ENCODE measurements at regions not wholly inside any gene's neighbourhood (a gene's known extent, or its start where the extent isn't known, plus 50 kb on each side); places are given as distances from the start of the nearest gene placed in this dataset.
"Not testable (repeated sequence)": the region's sequence is repeated elsewhere in the genome, so short reads cannot be mapped to it uniquely, and the experiment has no call there.

GRCh38 chr3:95587641-95588040 is 1226.8 kb upstream of the EPHA6 start:
- H3K36me3 ChIP-seq (ENCODE audit: control insufficient read depth in 2 of 2, insufficient read depth in 1 of 2, low read length in 2 of 2); H3K4me3 ChIP-seq (ENCODE audit: low read depth, low read length); POLR2A ChIA-PET; H3K9me3 ChIP-seq (ENCODE audit: control insufficient read depth, insufficient read depth, low read depth, low read length); H3K4me1 ChIP-seq (ENCODE audit: control insufficient read depth, insufficient read depth, low read length); H3K27ac ChIP-seq (ENCODE audit: extremely low read depth, low read depth, low read length): not testable (repeated sequence)
- CTCF ChIA-PET: interaction anchor here (0.7 kb wide), 1 partner anchor 61 kb away, joined by 5 read pairs; no protein-coding TSS in a partner anchor

GRCh38 chr3:95588473-95588872 is 1225.9 kb upstream of the EPHA6 start:
- CTCF ChIA-PET: no interaction called here
- no peak for TF ChIP-seq ZNF544 (tag by site-specific recombination; IDR thresholded peaks at IDR 0.05)
- TF ChIP-seq ZEB2 (tag by site-specific recombination; IDR thresholded peaks at IDR 0.05): no peak
- no peak for TF ChIP-seq REPIN1 (tag by site-specific recombination; IDR thresholded peaks at IDR 0.05; ENCODE audit: low read depth)
- TF ChIP-seq ZFP41 (tag by site-specific recombination; IDR thresholded peaks at IDR 0.05; ENCODE audit: borderline replicate concordance): no peak
- no peak for TF ChIP-seq ZNF629 (tag by site-specific recombination; IDR thresholded peaks at IDR 0.05)
- no peak for TF ChIP-seq ZNF585B (tag by site-specific recombination; IDR thresholded peaks at IDR 0.05)
- no peak for TF ChIP-seq ZNF37A (tag by site-specific recombination; IDR thresholded peaks at IDR 0.05)
- Histone ChIP-seq H3K27ac (ENCODE audit: extremely low read depth, low read depth, low read length) (no peak overlapping the region), H3K4me1 (ENCODE audit: control insufficient read depth, insufficient read depth, low read length) (no peaks in the 10 kb centered on the region), H3K4me3 (ENCODE audit: low read depth, low read length) (no peak overlapping the region), H3K36me3 (ENCODE audit: control insufficient read depth in 2 of 2, insufficient read depth in 1 of 2, low read length in 2 of 2) (no peaks in the 10 kb centered on the region), H3K9me3 (ENCODE audit: control insufficient read depth, insufficient read depth, low read depth, low read length) (no peaks in the 10 kb centered on the region)
- POLR2A ChIA-PET: no interaction called here

GRCh38 chr3:95595416-95596075 is 1218.8 kb upstream of the EPHA6 start:
- no peak overlapping the region for H3K27ac ChIP-seq (ENCODE audit: extremely low read depth, low read depth, low read length)
- TF ChIP-seq ZNF514 (tag by site-specific recombination; IDR thresholded peaks at IDR 0.05) (no peak), ZNF623 (tag by site-specific recombination; IDR thresholded peaks at IDR 0.05) (no peak), ZNF513 (tag by site-specific recombination; IDR thresholded peaks at IDR 0.05) (no peak), GLIS1 (tag by site-specific recombination; IDR thresholded peaks at IDR 0.05) (no peak), ZNF311 (tag by site-specific recombination; IDR thresholded peaks at IDR 0.05; ENCODE audit: borderline replicate concordance) (no peak), KLF8 (tag by site-specific recombination; IDR thresholded peaks at IDR 0.05) (no peak), ZNF776 (tag by site-specific recombination; IDR thresholded peaks at IDR 0.05; ENCODE audit: borderline replicate concordance) (no peak), ZNF768 (tag by site-specific recombination; IDR thresholded peaks at IDR 0.05) (no peak), ZNF280D (tag by site-specific recombination; IDR thresholded peaks at IDR 0.05) (no peak), ZNF521 (tag by site-specific recombination; IDR thresholded peaks at IDR 0.05) (no peak), ZNF121 (tag by site-specific recombination; IDR thresholded peaks at IDR 0.05) (no peak), ZNF777 (tag by site-specific recombination; IDR thresholded peaks at IDR 0.05; ENCODE audit: borderline replicate concordance) (no peak), YY1 (tag by site-specific recombination; IDR thresholded peaks at IDR 0.05) (no peak), TRIM28 (IDR thresholded peaks at IDR 0.05; ENCODE audit: borderline replicate concordance, low read length) (no peak), ZNF16 (tag by site-specific recombination; IDR thresholded peaks at IDR 0.05; ENCODE audit: low read depth) (no peak), ZNF654 (tag by site-specific recombination; IDR thresholded peaks at IDR 0.05; ENCODE audit: low read depth) (no peak), ZBTB8A (tag by site-specific recombination; IDR thresholded peaks at IDR 0.05) (no peak)
- no peaks in the 10 kb centered on the region for H3K4me1 ChIP-seq (ENCODE audit: control insufficient read depth, insufficient read depth, low read length)
- no peaks in the 10 kb centered on the region for H3K36me3 ChIP-seq (ENCODE audit: control insufficient read depth in 2 of 2, insufficient read depth in 1 of 2, low read length in 2 of 2)
- POLR2A ChIA-PET: no interaction called here
- no peak overlapping the region for H3K4me3 ChIP-seq (ENCODE audit: low read depth, low read length)
- H3K9me3 ChIP-seq (ENCODE audit: control insufficient read depth, insufficient read depth, low read depth, low read length): no peaks in the 10 kb centered on the region
- CTCF ChIA-PET: no interaction called here

All from HEK293 (cell line).